B cell (primary cell): ENCODE measurements at regions not wholly inside any gene's neighbourhood (a gene's known extent, or its start where the extent isn't known, plus 50 kb on each side); places are given as distances from the start of the nearest gene placed in this dataset.

Experiments
- ATAC-seq: fragments of 200-7000 bp; cut with Tn5 transposase; one replicate; pipeline ENCODE4 v1.10.0; 2021; ENCODE audit warnings: low read depth, mild to moderate bottlenecking, moderate number of reproducible peaks, moderate library complexity
- CTCF ChIA-PET: fragments of 350-600 bp; sonication (Branson Sonifier 250); formaldehyde crosslinking; loops from one replicate; lab custom pipeline; 2021; ENCODE audit warnings: antibody characterized with exemption, inconsistent platforms; lab: Charles Lee
- POLR2A ChIA-PET: fragments of 350-600 bp; sonication (Branson Sonifier 250); formaldehyde crosslinking; loops from one replicate; lab custom pipeline; 2021; ENCODE audit warnings: antibody characterized with exemption; lab: Charles Lee
- DNase-seq: peaks from one replicate; pipeline ENCODE4 v3.0.0; 2013
- H2AFZ ChIP-seq: 2 replicates; pipeline ENCODE4 v1.6.1; 2012; ENCODE audit warnings: mild to moderate bottlenecking, low read depth, low read length; ENCODE audit not compliant: insufficient read depth, poor library complexity, severe bottlenecking
- H3K27ac ChIP-seq, 2 donors: 1 replicate in 1 of 2; 2 replicates in 1 of 2; pipeline ENCODE4 v1.5.1; 2012 to 2013; ENCODE audit warnings: low read length in 2 of 2, mild to moderate bottlenecking in 2 of 2, moderate library complexity in 1 of 2
- H3K27me3 ChIP-seq, 4 experiments: fragments of 200-600 bp in 1 of 4; sonication (generic) in 1 of 4; replicated peaks in 1 of 4; 1 replicate in 2 of 4; 2 replicates in 2 of 4; pipeline versions ENCODE4 v1.6.1 to v1.7.0; 2013 to 2016; ENCODE audit warnings: low read length in 3 of 4, mild to moderate bottlenecking in 2 of 4, mixed read lengths in 1 of 4, moderate library complexity in 1 of 4; ENCODE audit not compliant: insufficient read depth in 4 of 4, control insufficient read depth in 3 of 4; ENCODE audit errors: control extremely low read depth in 1 of 4
- H3K36me3 ChIP-seq, 2 experiments: replicated peaks in 1 of 2; 1 replicate in 1 of 2; 2 replicates in 1 of 2; pipeline versions ENCODE4 v1.6.1 to v1.7.1; 2013; ENCODE audit warnings: low read length in 1 of 2; ENCODE audit not compliant: insufficient read depth in 2 of 2, control insufficient read depth in 1 of 2; ENCODE audit errors: control extremely low read depth in 1 of 2, extremely low read depth in 1 of 2
- H3K4me1 ChIP-seq, 2 donors: fragments of 200-600 bp in 1 of 2; sonication (generic) in 1 of 2; 1 replicate in 1 of 2; 2 replicates in 1 of 2; pipeline versions ENCODE4 v1.5.1 to v1.6.1; 2013 to 2017; ENCODE audit warnings: low read length in 2 of 2; ENCODE audit not compliant: control insufficient read depth in 2 of 2, insufficient read depth in 2 of 2
- H3K4me2 ChIP-seq: replicated peaks from 2 replicates; pipeline ENCODE3; 2012; ENCODE audit warnings: mild to moderate bottlenecking, low read depth, low read length; ENCODE audit not compliant: poor library complexity, severe bottlenecking
- H3K4me3 ChIP-seq, 5 experiments: fragments of 200-600 bp in 1 of 5; sonication (generic) in 1 of 5; 1 replicate in 3 of 5; 2 replicates in 2 of 5; pipeline versions ENCODE4 v1.5.1 to v1.7.0; 2011 to 2016; ENCODE audit warnings: low read length in 4 of 5, mild to moderate bottlenecking in 4 of 5, low read depth in 2 of 5, control low read depth in 1 of 5, moderate library complexity in 1 of 5; ENCODE audit not compliant: insufficient read depth in 1 of 5; ENCODE audit errors: control extremely low read depth in 1 of 5, extremely low read depth in 1 of 5
- H3K79me2 ChIP-seq: fragments of 200-600 bp; sonication (generic); one replicate; pipeline ENCODE4 v1.6.0; 2016; ENCODE audit warnings: low read length; ENCODE audit not compliant: control insufficient read depth, insufficient read depth
- H3K9ac ChIP-seq: fragments of 200-600 bp; sonication (generic); 2 replicates; pipeline ENCODE4 v1.6.1; 2017; ENCODE audit warnings: mild to moderate bottlenecking, low read length, moderate library complexity
- H3K9me3 ChIP-seq, 3 donors: one replicate each; pipeline versions ENCODE4 v1.6.1 to v1.7.1; 2013; ENCODE audit warnings: low read length in 2 of 3; ENCODE audit not compliant: control insufficient read depth in 2 of 3, insufficient read depth in 1 of 3; ENCODE audit errors: control extremely low read depth in 1 of 3
- H4K20me1 ChIP-seq: 2 replicates; pipeline ENCODE4 v1.6.0; 2012; ENCODE audit warnings: mild to moderate bottlenecking, low read length; ENCODE audit not compliant: insufficient read depth, control insufficient read depth, poor library complexity, severe bottlenecking
- H3K27ac Mint-ChIP-seq: one replicate; pipeline ENCODE4 v1.8.0; 2021; ENCODE audit warnings: mixed read lengths
- H3K27me3 Mint-ChIP-seq: one replicate; pipeline ENCODE4 v1.8.0; 2021; ENCODE audit warnings: mixed read lengths
- H3K4me1 Mint-ChIP-seq: one replicate; pipeline ENCODE4 v1.8.0; 2021; ENCODE audit warnings: mixed read lengths
- H3K4me3 Mint-ChIP-seq: one replicate; pipeline ENCODE4 v1.8.0; 2021; ENCODE audit warnings: mixed read lengths
- H3K9me3 Mint-ChIP-seq: one replicate; pipeline ENCODE4 v1.8.0; 2022; ENCODE audit warnings: mixed read lengths; ENCODE audit not compliant: insufficient read depth
- CTCF ChIP-seq: fragments of 200-600 bp; IDR thresholded peaks from one replicate; pipeline ENCODE4 v1.8.0; 2022; ENCODE audit warnings: antibody characterized with exemption, mild to moderate bottlenecking
- EZH2 ChIP-seq: IDR thresholded peaks from 2 replicates; pipeline ENCODE4 v1.6.1; 2012; ENCODE audit warnings: borderline replicate concordance, low read depth, mild to moderate bottlenecking, moderate library complexity, low read length; ENCODE audit not compliant: insufficient read depth, poor library complexity, severe bottlenecking
- WGBS: methylation state at CpG from one replicate; pipeline ENCODE4 v1.1.5; 2013; ENCODE audit warnings: missing lambda C conversion rate; ENCODE audit not compliant: insufficient coverage; 5-methylcytosine and 5-hydroxymethylcytosine counted together
- intact Hi-C: fragments of 100-400 bp; cut with micrococcal nuclease; formaldehyde crosslinking; loops from one replicate; pipeline ENCODE4 v1.10.0; 2022

DNA sequence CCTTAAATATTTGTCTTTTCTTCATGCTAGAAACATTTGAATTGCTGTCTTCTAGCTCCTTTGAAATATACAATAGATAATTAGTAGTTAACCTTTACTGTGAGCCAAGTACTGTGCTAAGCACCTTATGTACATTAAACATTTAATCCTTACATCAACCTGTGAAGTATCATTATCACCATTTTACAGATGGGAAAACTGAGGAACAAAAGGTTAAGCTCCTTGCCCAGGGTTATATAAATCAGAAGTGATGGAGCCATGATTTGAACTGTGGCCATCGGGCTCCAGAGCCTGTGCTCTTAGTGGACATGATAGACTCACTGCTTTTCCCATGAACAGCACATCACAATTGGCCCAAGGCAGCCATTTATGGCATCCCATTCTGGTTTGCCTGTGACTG is 140.9 kb downstream of the UNC5CL start:
- Histone ChIP-seq H3K4me2 (no peak overlapping the region), H3K79me2 (no peaks in the 10 kb centered on the region), H4K20me1 (no peaks in the 10 kb centered on the region), H3K9ac (no peak overlapping the region), H3K27ac (no peak overlapping the region), H3K36me3 (no peaks in the 10 kb centered on the region), H2AFZ (no peak overlapping the region), H3K4me1 (no peaks in the 10 kb centered on the region), H3K27me3 (peaks cover 0 to 6% (median 1%) of the 10 kb centered on the region in 4 experiments), H3K9me3 (no peaks in the 10 kb centered on the region), H3K4me3 (no peak overlapping the region)
- ChIA-PET POLR2A (no interaction called here), CTCF (no interaction called here)
- H3K9me3 Mint-ChIP-seq, result no peaks in the 10 kb centered on the region
- TF ChIP-seq EZH2 (no peak), CTCF (no peak)
- no peaks in the 10 kb centered on the region for H3K4me1 Mint-ChIP-seq
- no peak for ATAC-seq
- DNase-seq, result no peak
- H3K4me3 Mint-ChIP-seq, result no peak overlapping the region
- intact Hi-C loops, result no loop called here
- H3K27me3 Mint-ChIP-seq, result peaks cover 14% of the 10 kb centered on the region
- no CpG with 5 or more reads among the region's 1 CpG for WGBS
- H3K27ac Mint-ChIP-seq, result no peak overlapping the region

GRCh38 chr6:40897390-40898003 is 141.5 kb downstream of the UNC5CL start:
- 95% methylated on average over 8 of the region's 10 CpGs for WGBS
- Histone ChIP-seq H3K79me2 (no peaks in the 10 kb centered on the region), H3K27ac (no peak overlapping the region), H3K9me3 (no peaks in the 10 kb centered on the region), H3K4me2 (no peak overlapping the region), H3K9ac (no peak overlapping the region), H2AFZ (no peak overlapping the region), H3K4me3 (no peak overlapping the region), H3K4me1 (no peaks in the 10 kb centered on the region), H3K36me3 (no peaks in the 10 kb centered on the region), H4K20me1 (no peaks in the 10 kb centered on the region), H3K27me3 (peaks cover 0 to 3% (median 1%) of the 10 kb centered on the region in 4 experiments)
- ChIA-PET POLR2A (no interaction called here), CTCF (no interaction called here)
- no peaks in the 10 kb centered on the region for H3K9me3 Mint-ChIP-seq
- no peak for TF ChIP-seq EZH2
- TF ChIP-seq CTCF, result no peak
- no peaks in the 10 kb centered on the region for H3K4me1 Mint-ChIP-seq
- H3K27ac Mint-ChIP-seq, result no peak overlapping the region
- H3K27me3 Mint-ChIP-seq, result peaks cover 19% of the 10 kb centered on the region
- DNase-seq (no peak), ATAC-seq (no peak)
- no peak overlapping the region for H3K4me3 Mint-ChIP-seq
- intact Hi-C loops, result no loop called here
